CD4-positive, alpha-beta T cell treated with Interleukin-1 beta for 1 hour (primary cell): ENCODE measurements at regions not wholly inside any gene's neighbourhood (a gene's known extent, or its start where the extent isn't known, plus 50 kb on each side); places are given as distances from the start of the nearest gene placed in this dataset.

Source experiments
- DNase-seq, 2 donors: peaks; one replicate each; pipeline ENCODE4 v3.0.0-alpha.2; 2020 to 2022

DNA sequence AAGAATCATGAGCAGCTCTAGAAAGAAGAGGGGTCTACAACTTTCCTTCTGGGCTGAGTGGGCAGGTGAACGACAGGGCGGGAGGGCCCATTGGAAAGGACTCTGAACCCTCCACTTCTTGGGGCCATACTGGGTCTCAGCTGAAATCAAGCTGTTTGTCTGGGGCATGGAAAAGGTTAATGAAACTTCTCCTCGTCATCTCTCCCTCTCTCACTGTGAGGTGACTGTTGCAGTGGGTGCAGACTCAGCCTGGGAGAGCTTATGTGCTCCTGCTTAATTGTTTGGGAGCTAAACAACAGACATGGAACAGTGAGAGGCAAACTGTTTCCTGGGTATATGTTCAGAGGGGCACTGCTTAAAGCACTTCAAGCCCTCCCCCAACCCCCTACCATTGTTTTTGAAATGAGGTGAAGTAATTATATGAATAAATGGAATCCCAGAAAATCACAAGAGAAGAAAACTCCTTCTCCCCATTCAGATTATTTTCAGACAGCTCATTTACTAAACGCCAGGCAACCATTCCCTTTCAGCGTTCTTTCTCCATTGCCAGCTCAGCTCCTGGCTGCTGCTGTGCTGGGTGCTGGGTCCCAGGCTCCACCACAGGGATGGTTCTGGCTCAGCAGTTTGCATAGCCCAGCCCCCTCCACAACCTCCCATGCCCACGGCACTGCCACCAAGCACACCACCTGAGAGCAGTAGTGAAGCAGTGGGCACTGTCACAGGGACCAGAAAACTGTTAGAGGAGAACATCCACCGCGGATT lies 444.9 kb upstream of the TBL1XR1 start:
- DNase-seq = no peak

DNA sequence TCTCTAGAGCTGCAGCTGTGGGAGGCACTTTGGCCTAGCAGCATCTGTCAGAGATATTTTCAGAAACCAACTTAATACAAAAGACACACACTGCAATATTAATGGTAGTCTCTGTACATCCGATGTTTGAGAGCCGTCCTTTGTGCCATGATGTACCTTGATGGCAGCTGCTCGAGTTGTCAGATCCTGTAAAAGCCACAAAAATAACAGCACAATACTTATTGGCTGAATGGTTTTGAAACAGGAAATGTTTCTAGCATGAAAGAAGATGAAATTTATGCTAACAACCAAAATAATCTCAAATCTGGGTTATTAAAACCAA lies 445.5 kb upstream of the TBL1XR1 start:
- DNase-seq = peak in 1 of 2 donors; percentile 51

DNA sequence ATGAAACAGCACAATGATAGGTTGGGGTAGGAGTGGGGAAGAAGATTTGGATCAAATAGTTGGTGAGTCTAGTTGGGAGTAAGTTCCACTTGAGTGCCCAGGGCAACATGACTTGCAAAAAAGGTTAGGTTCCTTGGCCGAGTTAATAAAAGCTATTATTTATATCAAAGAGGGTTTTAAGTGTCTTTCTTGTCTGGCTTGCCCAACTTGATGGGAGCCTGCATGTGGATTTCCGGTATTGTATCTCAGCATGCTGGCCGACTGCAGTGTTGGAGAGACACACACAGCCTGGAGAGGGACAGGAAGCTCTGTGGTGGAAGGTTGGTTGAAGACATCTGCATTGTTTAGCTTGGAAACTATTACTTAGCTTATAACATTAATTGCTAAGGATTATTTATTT lies 449.5 kb upstream of the TBL1XR1 start:
- DNase-seq = peak; percentile 15 to 40

DNA sequence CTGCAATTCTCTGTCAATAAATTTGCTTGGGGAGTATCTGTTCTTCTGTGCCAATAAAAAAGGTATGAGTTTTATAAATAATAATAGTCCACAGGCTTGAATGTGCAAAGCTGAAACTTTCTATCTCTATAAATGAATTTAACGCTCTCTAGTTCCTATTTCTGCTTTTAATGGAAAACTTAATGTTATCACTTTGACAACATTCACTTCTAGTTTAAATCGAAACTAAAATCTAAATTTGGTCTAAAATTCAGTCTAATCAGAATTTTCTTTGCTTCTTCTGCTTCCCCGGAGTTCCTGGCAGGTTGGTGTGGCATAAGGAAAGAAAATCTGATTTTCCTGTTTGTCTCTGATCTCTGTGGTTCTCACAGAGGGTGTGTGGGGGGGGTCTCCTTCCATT lies 450.1 kb upstream of the TBL1XR1 start:
- no peak for DNase-seq

DNA sequence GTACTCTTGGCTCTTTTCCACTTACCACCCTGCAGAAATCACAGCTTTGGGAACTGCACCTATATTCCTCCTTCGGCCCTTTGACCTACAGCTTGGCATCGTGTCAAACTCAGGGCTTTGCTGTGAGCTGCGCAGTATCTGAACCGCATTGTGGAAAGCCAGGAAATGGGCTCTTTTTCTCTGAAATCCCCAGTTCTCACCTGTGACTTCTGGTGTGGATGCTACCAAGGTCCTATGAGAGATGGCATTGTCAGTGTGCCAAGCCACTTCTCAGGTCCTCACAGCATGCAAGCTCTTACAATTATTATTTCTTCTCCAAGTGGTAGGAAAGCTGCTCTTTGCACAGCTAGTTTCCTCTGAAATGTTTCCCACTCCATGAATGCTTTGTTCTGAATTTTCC lies 450.6 kb upstream of the TBL1XR1 start:
- DNase-seq = peak in 1 of 2 donors; percentile 45

DNA sequence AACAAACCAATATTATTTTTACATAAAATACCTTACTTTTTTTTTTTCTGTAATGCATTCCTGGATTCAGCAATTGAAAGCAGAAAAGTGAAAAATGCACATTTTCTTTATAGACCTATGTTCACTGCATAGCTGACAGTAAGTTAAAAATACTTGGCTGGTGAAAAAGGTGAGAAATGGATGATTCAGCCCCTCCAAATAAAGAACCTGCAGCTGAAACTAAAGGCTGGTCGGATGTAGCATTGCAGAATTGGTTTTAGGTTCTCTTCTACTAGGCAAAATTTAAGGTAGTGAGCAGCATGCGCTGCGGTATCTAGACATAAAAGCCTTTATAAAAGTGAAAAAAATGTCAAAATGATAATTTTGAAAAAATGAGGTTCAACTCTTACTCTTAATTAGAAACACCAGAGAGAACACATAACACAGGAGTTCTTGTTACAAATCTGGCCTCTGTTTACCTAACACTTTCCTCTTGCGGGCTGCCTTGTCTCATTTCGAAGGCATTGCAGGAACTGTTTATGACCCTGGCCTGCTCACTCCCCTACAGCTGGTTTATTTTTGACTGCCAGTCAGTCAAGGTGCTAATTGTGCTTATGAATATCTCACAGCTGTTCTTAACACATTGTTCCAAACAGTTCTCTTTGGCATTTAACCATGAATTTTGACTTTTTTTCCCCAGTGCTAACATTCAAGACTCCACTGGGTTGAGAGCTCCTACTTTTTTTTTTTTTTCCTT lies 455.4 kb upstream of the TBL1XR1 start:
- no peak for DNase-seq

DNA sequence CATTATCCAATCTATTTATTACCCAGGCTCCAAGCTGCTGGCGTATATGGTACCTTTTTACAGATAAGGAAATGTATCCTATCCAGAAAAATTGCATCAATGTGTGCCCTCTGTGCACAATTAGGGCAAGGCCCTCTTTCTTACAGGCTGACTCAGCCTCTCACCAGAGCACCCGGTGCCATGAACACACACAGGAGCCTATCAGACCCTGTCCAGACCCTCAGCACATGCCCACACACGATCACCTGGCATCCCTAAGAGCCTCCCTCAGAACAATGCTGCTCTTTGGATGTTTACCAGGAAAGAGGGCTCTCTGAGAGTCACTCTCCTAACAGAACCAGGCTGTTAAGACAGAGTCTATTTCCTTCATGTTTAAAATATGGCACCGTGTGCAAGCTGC lies 460.0 kb upstream of the TBL1XR1 start:
- DNase-seq = no peak

DNA sequence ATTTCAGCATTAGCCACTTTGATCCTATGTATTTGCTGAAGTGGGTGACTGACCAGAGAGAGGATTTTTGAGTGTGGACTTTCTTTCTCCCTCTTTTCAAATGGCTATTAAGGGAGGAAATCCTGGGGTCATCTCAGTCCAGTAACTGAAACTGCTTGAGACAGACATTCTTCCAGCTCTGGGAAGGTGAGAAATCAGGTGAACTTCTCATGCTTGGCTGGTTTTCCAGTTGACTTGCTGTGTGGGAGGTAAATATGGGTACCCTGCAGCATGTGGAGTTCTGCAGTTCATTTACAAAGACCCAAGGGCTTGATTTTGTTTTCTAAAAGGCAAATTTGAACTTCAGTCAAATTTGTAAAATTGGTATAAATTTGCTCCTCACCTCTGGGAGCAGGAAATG lies 461.1 kb upstream of the TBL1XR1 start:
- no peak for DNase-seq

DNA sequence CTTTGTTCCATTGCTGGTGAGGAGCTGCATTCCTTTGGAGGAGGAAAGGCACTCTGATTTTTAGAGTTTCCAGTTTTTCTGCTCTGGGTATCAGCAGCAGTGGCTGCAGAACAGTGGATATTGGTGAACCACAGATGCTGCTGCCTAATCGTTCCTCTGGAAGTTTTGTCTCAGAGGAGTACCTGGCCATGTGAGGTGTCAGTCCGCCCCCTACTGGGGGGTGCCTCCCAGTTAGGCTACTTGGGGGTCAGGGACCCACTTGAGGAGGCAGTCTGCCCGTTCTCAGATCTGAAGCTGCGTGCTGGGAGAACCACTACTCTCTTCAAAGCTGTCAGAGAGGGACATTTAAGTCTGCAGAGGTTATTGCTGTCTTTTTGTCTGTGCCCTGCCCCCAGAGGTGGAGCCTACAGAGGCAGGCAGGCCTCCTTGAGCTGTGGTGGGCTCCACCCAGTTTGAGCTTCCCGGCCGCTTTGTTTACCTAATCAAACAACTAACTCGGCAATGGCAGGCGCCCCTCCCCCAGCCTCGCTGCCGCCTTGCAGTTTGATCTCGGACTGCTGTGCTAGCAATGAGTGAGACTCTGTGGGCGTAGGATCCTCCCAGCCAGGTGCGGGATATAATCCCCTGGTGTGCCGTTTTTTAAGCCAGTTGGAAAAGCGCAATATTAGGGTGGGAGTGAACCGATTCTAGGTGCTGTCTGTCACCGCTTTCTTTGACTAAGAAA lies 467.3 kb upstream of the TBL1XR1 start:
- DNase-seq = peak; percentile 34 to 55

DNA sequence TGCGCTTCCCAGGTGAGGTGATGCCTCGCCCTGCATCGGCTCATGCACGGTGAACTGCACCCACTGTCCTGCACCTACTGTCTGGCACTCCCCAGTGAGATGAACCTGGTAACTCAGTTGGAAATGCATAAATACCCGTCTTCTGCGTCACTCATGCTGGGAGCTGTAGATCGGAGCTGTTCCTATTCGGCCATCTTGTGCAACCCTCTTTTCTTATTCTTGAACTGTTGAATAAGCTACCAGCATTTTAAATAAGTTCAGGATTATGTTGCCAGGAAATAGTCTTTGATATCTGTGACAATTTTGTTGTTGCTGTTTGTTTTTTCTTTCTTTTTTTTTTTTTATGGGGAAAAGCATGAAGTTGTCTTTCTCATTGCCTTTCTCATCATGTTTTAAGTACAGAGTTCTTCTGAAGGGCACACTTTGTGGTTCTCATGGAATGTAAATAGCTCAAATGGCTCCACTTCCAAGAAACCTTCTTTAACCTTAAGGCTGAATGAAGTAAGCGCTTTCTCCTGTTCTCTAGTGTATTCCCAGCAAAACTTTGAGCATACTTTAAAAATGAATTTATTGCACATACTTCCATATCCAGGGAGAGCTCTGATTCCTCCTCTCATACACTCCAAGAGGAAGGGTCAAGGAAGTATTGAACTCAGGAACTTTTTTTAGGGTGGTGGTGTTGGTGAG lies 468.0 kb upstream of the TBL1XR1 start:
- no peak for DNase-seq

DNA sequence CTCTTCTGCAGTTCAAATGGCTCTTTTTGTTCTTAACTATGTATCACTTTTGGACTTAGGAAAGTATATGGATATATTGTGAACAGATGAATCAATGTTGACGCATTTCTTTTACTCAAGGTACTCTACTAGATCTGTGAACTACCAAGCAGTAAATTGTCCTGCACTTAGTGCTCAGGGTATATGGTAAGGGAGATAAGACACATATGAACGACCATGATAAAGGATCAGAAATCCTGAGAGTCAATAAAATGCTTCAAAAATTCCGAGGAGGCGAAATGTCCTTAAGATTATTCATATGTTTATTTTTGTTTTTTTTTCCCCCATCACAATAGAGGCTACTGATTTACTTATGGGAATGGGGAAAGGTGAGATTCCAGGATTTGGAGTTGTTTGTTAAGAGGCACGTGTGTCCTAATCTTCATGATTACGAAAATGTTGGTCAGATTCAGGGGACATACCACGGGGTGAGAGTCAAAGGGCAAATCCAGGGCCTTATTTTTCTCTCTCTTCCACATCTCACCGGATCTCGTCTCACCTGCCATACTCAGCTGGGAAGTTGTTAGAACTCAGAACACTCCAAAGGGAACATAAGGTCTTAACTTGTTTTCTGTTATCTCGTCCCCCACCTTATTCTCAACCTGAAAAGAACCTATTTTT lies 475.1 kb upstream of the TBL1XR1 start:
- DNase-seq = no peak

DNA sequence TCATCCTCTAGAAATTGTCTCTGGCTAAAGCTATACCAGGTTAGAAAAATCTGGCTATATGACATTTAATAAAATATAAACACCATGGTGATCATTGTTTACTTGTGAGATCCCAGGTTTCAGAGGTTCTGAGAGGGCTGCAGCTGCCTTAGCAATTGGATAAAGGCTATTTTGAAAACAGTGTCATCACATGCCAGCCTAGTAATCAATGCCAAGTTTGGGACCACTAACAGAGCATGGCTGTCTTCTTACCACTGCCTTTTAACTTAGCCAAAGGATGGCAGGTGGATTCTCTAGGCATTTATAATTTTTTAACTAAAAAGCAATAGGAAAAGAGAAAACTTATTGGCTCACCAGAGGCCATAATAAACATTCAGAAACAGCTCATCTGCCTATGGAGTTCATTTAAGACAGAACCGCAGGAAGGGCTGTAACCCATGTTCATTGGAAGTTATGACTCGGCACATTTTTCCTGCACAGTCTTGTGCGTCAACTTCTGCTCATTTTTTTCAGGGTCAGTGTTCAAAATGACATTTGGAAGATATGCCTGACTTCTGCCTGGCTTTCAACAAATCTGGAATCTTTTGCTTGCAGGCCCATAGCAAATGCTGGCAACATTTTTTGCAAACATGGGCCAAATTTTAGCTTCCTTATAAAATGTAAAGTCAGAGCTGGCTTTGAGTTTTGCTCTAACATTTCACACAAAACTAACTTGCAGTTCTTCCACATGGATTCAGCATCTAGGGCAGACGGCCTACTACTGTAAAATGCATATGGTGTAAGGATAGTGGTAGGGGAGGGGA lies 476.0 kb upstream of the TBL1XR1 start:
- DNase-seq = peak in 1 of 2 donors; percentile 8

DNA sequence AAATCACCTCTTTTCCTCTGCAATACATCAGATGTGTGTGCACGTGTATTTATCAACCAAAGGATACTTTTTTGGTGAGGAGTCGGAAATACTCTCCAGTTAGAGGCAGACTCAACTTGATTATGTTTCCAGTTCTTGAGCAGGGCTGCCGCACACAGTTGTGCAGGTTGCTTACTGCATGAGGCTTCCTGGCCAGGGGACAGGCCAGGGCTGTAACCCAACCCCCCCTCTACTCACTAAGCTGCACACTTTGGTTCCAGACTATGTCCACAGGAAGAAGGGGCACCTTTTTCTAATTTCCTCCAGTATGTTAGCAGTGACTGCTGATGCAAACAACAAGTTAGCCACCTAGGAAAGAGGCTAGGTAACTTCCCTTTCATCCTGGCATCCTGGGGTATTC lies 476.9 kb upstream of the TBL1XR1 start:
- DNase-seq = no peak

DNA sequence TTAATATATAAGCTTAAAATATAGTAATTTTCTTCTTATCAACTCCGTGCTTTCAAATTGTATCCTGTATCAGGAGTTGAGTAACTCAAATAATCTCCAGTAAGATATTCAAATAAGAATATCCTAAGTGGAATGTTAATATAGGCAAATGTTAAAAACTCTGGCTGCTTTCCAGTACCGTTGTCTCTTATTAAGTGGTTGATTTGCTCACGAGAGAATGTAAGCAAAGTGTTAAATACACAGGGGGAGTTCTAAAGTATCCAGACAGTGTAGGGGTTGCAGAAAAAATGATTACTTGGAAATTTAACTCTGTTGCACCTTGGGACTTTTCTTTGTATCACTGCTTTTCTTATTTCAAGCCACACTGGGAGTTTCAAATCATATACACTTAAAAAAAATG lies 478.9 kb upstream of the TBL1XR1 start:
- no peak for DNase-seq

DNA sequence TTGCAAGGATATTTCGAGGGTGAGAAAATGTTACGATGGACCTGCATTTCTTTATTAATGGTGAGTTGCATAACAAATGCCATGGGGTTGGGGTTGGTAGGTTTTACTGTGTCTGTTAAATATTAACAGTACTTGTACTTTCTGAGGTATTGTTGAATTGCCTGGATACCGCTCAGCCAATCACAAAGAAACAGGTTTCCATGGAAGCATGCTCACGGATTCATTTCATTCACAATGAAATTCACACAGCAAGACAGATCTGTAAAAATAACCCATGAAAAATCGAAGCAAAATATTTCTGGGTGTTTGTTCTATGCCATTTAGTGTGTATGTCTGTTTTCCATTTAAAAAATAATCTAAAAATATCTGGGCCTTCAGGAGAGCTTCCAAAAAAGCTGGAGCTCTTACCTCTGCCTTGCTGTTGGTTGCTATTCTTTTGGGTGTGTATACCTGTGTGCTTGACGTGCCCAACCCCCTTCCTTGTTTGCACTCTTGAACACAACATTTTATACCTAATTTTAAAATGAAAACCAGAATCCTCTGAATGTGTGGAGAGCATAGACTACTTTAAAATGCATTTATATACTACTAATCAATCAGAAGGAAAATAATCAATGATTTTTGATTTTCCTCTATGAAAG lies 479.8 kb upstream of the TBL1XR1 start:
- DNase-seq = no peak

DNA sequence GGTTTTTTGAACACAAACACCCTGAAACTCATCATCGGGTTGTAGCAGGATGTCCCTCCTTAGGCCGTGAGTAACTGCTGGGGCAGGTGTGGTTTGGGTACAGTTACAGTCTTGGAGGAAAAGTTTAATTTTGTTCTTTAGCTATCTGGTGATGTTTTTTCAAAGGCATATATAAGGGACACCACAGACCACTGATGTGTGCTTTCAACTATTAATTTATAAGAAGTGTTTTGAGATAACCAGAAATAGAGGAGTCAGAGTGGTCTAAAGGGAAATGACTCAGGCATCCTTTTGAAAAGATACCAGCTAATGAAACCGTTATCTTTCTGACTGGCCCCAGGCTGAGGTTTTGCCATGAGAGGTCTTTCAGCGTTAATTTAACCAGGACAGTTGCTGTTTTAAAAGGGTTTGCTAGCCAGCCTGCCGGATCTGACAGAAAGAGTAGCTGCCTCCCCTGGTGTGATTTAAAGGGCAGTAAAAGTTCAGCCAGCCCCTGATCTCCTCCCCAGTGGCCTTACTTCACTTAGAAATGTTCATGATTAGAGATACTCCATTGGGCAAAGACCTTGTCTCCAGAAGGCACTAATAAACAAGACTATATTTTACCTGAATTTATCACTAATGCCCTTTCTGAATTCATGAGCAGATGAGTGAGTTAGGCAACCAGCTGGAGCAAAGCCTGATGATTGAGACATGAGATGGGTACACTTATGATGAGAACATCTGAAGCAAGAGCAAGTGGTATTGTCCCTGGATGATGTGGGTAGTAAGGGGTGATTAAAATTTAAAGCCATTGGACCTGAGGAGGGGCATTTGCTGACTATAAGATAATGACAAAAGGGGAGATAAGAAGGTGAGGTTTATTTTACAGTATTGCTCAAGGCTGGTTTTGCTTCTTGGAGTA lies 482.5 kb upstream of the TBL1XR1 start:
- DNase-seq = peak in 1 of 2 donors; percentile 18

DNA sequence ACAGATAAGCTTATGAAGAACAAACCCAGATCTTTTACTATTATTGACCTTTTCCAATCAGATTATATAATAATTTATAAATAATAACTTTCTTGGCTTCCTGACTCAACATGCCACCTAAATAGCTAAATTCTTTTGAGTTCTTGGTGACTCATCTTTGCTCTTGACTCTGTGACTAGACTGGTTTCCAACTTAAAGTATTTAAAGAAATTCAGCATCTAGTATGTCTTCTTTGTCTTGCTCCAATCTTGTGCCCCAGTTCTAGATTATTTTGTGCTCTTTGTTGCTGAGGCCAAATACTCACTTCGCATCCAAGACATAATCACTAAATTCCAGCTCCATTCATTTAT lies 483.2 kb upstream of the TBL1XR1 start:
- DNase-seq = no peak

DNA sequence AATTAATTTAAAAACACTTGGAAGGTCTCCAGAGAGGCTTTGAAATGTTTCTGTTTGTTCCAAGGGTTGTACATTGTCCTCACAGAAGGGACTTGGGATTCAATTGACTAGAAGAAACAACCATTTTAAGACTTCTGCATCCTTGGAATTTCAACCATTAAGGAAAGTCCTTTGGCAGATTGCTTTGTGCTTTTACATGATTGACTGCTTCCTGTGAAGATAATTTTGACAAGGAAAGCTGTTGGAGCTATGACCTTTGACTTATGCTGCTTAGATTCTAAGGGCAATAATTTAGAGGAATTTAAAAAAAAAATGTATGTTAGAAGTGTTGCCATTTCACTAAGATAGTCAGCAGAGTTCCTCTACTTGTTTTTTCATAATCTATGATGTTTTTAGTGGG lies 483.9 kb upstream of the TBL1XR1 start:
- no peak for DNase-seq

DNA sequence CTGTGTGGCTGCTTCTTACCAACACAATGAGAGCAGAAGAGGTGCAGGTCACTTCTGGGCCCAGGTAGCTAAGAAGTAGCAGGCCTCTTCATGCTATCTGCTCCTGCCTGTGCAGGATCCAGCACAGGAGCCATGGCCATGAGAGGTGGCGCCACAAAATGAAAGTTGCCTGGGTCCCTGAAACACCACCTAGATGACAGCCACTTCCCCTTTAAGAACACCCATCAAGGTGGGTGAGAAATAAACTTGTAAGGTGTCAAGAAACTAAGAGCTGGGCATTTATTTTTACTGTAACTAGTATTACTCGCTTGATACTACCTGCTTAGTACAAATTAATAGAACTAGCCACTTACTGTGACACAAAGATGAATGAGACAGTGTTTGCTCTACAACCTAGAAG lies 484.6 kb upstream of the TBL1XR1 start:
- peak in 1 of 2 donors; percentile 16 for DNase-seq

DNA sequence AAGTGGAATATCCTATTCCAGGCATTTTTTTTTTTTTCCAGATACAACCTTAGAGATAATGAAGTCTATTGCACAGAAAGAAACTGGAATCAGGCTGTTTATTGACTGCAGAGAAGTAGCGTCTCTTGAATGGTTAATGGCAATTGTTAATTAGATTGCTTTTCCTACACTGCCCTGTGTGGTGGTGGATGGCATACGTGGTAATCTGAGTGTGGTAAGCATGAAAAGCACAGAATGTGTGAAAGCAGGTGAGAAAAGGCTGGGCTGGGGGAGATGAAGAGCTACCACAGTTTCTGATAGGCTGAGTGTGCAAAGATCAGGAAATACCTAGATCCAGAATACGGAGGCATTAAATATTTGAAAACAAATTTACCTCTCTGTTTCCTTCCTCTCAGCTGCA lies 486.3 kb upstream of the TBL1XR1 start:
- peak in 1 of 2 donors; percentile 27 for DNase-seq
